BJ (cell line): ENCODE measurements at regions not wholly inside any gene's neighbourhood (a gene's known extent, or its start where the extent isn't known, plus 50 kb on each side); places are given as distances from the start of the nearest gene placed in this dataset.
"Not testable (repeated sequence)": the region's sequence is repeated elsewhere in the genome, so short reads cannot be mapped to it uniquely, and the experiment has no call there.

Experiments
- CTCF ChIA-PET: fragments of 350-600 bp; formaldehyde crosslinking; extraction: SDS; loops from one replicate; lab custom pipeline; 2021; ENCODE audit warnings: antibody characterized with exemption, inconsistent platforms; lab: Yijun Ruan, JAX
- POLR2A ChIA-PET: fragments of 300-600 bp; sonication (Branson Sonifier 250); formaldehyde crosslinking; extraction: SDS; loops from one replicate; lab custom pipeline; 2021; ENCODE audit warnings: antibody characterized with exemption; lab: Charles Lee
- DNase-seq: peaks from one replicate; pipeline ENCODE4 v3.0.0-alpha.2; 2011; ENCODE audit warnings: low read depth
- H3K27me3 ChIP-seq: 2 replicates; pipeline ENCODE4 v1.6.0; 2011; ENCODE audit warnings: low read length; ENCODE audit not compliant: control insufficient read depth, insufficient read depth
- H3K36me3 ChIP-seq: 2 replicates; pipeline ENCODE4 v1.5.1; 2011; ENCODE audit warnings: low read length; ENCODE audit not compliant: control insufficient read depth, insufficient read depth
- H3K4me3 ChIP-seq: 2 replicates; pipeline ENCODE4 v1.5.1; 2011; ENCODE audit warnings: low read depth, mild to moderate bottlenecking, control low read depth, low read length
- TF ChIP-seq, protein P1 (sequence below): IDR thresholded peaks from 2 replicates; pipeline ENCODE4 v1.5.1; 2011; ENCODE audit warnings: low read depth, mild to moderate bottlenecking, control low read depth, inconsistent platforms, low read length, moderate library complexity; ENCODE audit not compliant: insufficient read depth

DNA sequence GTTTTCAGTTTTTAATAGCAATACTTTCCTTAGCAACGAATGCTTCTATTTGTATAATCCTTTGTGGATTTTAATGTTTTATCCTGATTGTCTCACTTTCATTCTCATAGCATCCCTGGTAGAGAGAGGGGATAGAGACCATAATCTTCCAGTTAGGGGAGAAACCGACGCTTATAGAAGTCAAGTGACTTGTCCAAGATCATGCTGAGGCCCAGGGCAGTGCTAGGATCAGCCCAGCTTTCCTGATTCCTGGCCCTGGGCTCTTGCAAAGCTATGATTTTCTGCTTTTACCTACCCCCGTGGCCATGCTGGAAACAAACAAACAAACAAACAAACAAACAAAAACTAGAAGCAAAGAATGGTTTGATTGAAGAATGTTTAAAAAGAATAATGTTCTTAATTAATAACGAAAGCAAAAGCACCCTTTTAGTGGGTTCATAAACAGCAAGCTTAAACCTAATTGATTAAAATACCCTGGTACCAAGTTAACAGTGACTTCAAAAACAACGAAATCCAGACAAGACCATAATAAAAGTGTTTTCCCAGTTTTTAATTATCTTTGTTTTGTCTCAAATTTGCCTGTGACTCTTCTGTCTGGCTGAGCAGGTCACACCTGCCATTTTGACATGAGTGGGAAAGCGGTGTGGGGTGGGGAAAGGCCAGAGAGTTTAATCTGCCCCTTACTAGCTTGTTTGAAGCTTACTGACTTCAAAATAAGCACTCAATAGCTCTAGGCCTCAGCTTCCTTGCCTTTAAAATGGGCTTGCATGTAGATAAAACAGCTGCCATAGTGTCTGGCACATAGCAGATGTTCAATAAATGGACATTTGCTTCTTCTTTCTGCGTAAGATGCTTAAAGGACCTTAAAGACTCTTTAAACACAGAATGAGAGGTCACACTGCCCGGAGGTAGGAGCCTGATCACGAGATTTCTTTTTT lies 116.6 kb upstream of the MYCN start:
- Histone ChIP-seq H3K4me3 (no peak overlapping the region), H3K27me3 (no peaks in the 10 kb centered on the region), H3K36me3 (no peaks in the 10 kb centered on the region; the same call in 1 of the 2 replicates)
- ChIA-PET CTCF (no interaction called here), POLR2A (no interaction called here)
- TF ChIP-seq, protein P1, sequence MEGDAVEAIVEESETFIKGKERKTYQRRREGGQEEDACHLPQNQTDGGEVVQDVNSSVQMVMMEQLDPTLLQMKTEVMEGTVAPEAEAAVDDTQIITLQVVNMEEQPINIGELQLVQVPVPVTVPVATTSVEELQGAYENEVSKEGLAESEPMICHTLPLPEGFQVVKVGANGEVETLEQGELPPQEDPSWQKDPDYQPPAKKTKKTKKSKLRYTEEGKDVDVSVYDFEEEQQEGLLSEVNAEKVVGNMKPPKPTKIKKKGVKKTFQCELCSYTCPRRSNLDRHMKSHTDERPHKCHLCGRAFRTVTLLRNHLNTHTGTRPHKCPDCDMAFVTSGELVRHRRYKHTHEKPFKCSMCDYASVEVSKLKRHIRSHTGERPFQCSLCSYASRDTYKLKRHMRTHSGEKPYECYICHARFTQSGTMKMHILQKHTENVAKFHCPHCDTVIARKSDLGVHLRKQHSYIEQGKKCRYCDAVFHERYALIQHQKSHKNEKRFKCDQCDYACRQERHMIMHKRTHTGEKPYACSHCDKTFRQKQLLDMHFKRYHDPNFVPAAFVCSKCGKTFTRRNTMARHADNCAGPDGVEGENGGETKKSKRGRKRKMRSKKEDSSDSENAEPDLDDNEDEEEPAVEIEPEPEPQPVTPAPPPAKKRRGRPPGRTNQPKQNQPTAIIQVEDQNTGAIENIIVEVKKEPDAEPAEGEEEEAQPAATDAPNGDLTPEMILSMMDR = no peak
- DNase-seq = no peak

DNA sequence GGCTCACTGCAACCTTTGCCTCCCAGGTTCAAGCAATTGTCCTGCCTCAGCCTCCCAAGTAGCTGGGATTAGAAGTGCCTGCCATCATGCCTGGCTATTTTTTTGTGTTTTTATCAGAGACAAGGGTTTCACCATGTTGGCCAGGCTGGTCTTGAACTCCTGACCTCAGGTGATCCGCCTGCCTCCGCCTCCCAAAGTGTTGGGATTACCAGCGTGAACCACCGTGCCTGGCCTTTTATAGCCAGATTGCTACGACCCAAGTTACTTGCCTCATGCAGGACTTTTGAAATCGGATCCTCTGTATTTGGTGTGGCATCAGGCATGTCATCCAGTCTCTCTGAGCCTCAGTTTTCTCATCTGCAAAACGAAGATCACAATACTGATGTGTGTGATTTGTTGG lies 115.9 kb upstream of the MYCN start:
- CTCF ChIA-PET, H3K27me3 ChIP-seq, H3K4me3 ChIP-seq, H3K36me3 ChIP-seq, DNase-seq, POLR2A ChIA-PET: not testable (repeated sequence)

- TF ChIP-seq, protein P1 = no peak
- ChIA-PET POLR2A (no interaction called here), CTCF (no interaction called here)
- no peak for DNase-seq
- Histone ChIP-seq H3K27me3 (no peaks in the 10 kb centered on the region), H3K36me3 (no peaks in the 10 kb centered on the region; the same call in 1 of the 2 replicates), H3K4me3 (no peak overlapping the region)
These were observed 114.9 kb upstream of the MYCN start for GRCh38 chr2:15825276-15825980.

DNA sequence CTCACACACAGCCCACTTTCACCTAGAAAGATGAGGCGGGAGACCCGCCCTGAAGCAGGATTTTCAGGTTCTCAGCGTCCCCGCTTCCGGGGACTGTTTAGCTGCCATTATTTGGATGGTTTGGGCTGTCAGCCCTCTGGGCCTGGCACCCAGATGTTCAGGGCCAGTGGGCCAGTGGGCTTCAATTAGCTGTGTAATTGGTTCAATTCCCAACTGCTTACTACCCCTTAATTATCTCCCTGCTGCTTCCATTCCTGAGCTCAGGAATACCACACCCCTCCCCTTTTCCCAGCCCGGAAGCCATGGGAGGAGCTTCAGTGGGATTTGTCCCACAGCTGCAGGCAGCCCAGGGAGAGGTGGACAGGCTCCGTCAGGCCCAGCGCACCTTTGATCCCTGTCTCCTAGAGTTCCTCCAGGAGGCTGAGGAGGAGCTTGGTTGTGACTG lies 114.1 kb upstream of the MYCN start:
- TF ChIP-seq, protein P1 = no peak
- Histone ChIP-seq H3K36me3 (no peaks in the 10 kb centered on the region; the same call in 1 of the 2 replicates), H3K27me3 (no peaks in the 10 kb centered on the region), H3K4me3 (no peak overlapping the region)
- ChIA-PET POLR2A (no interaction called here), CTCF (no interaction called here)
- no peak for DNase-seq

- POLR2A ChIA-PET = no interaction called here
- no peak for DNase-seq
- TF ChIP-seq, protein P1 = no peak
- Histone ChIP-seq H3K4me3 (no peak overlapping the region), H3K27me3 (no peaks in the 10 kb centered on the region), H3K36me3 (no peaks in the 10 kb centered on the region; the same call in 1 of the 2 replicates)
- CTCF ChIA-PET = no interaction called here
These were observed 113.3 kb upstream of the MYCN start for GRCh38 chr2:15827001-15827400.
